A549 (cell line): ENCODE measurements at regions not wholly inside any gene's neighbourhood (a gene's known extent, or its start where the extent isn't known, plus 50 kb on each side); places are given as distances from the start of the nearest gene placed in this dataset.

Experiments used
- CBX2 ChIP-seq: fragments of 200-600 bp; sonication (generic); IDR thresholded peaks from 2 replicates; pipeline ENCODE4 v1.6.1; 2016; ENCODE audit warnings: low read depth, mild to moderate bottlenecking, borderline replicate concordance
- CEBPB ChIP-seq, 2 experiments: fragments of >200 bp in 1 of 2; sonication (Bioruptor Twin) in 1 of 2; formaldehyde crosslinking in 1 of 2; IDR thresholded peaks; 2 replicates each; pipeline ENCODE4 v1.6.1; 2012 to 2016
- CTCF ChIP-seq: fragments of >200 bp; sonication (Bioruptor Twin); formaldehyde crosslinking; IDR thresholded peaks from 3 replicates; pipeline ENCODE4 v1.5.1; 2016
- RCOR1 ChIP-seq: fragments of 150-350 bp; IDR thresholded peaks from 2 replicates; pipeline ENCODE4 v1.6.1; 2014; ENCODE audit warnings: antibody characterized with exemption, low read length, low read depth

GRCh38 chr6:138580801-138581200 lies 81.5 kb upstream of the NHSL1 start:
- TF ChIP-seq CBX2 (no peak), CTCF (no peak), RCOR1 (no peak), CEBPB (IDR thresholded peaks at IDR 0.05) (no peak)
